GM23248 (cell line): ENCODE measurements at regions not wholly inside any gene's neighbourhood (a gene's known extent, or its start where the extent isn't known, plus 50 kb on each side); places are given as distances from the start of the nearest gene placed in this dataset.

Experiments used
- DNase-seq: peaks from one replicate; pipeline ENCODE4 v3.0.0-alpha.2; 2015
- H2AFZ ChIP-seq: fragments of 200-600 bp; sonication (generic); 2 replicates; pipeline ENCODE4 v1.6.1; 2016; ENCODE audit warnings: antibody characterized with exemption
- H3F3A ChIP-seq: fragments of 200-600 bp; sonication (generic); 2 replicates; pipeline ENCODE4 v1.6.1; 2016; ENCODE audit warnings: mild to moderate bottlenecking, antibody characterized with exemption, mixed run types; ENCODE audit not compliant: insufficient read depth
- H3K27ac ChIP-seq: fragments of 200-600 bp; sonication (generic); 2 replicates; pipeline ENCODE4 v1.5.1; 2016; ENCODE audit warnings: mild to moderate bottlenecking
- H3K27me3 ChIP-seq: fragments of 200-600 bp; sonication (generic); replicated peaks from 2 replicates; pipeline ENCODE4 v1.6.1; 2016; ENCODE audit warnings: mild to moderate bottlenecking; ENCODE audit not compliant: insufficient read depth
- H3K36me3 ChIP-seq: fragments of 200-600 bp; sonication (generic); 2 replicates; pipeline ENCODE4 v1.6.1; 2016; ENCODE audit warnings: low read depth, mild to moderate bottlenecking
- H3K4me1 ChIP-seq: fragments of 200-600 bp; sonication (generic); 2 replicates; pipeline ENCODE4 v1.6.1; 2016; ENCODE audit warnings: mild to moderate bottlenecking; ENCODE audit not compliant: insufficient read depth
- H3K4me2 ChIP-seq: fragments of 200-600 bp; sonication (generic); one replicate; pipeline ENCODE4 v1.6.1; 2016; ENCODE audit warnings: mild to moderate bottlenecking; ENCODE audit not compliant: unreplicated experiment
- H3K4me3 ChIP-seq: fragments of 200-600 bp; sonication (generic); 2 replicates; pipeline ENCODE4 v1.5.1; 2016; ENCODE audit warnings: mild to moderate bottlenecking
- H3K79me2 ChIP-seq: fragments of 200-600 bp; sonication (generic); 2 replicates; pipeline ENCODE4 v1.6.1; 2016; ENCODE audit warnings: mild to moderate bottlenecking; ENCODE audit not compliant: insufficient read depth
- H3K9ac ChIP-seq: fragments of 200-600 bp; sonication (generic); 2 replicates; pipeline ENCODE4 v1.6.1; 2016; ENCODE audit warnings: mild to moderate bottlenecking
- H3K9me2 ChIP-seq: fragments of 200-600 bp; sonication (generic); 2 replicates; pipeline ENCODE4 v1.6.1; 2016; ENCODE audit warnings: mixed run types, mild to moderate bottlenecking, moderate library complexity; ENCODE audit not compliant: insufficient read depth
- H3K9me3 ChIP-seq: fragments of 200-600 bp; sonication (generic); one replicate; pipeline ENCODE4 v1.6.1; 2017; ENCODE audit warnings: low read depth
- H4K20me1 ChIP-seq: fragments of 200-600 bp; sonication (generic); 2 replicates; pipeline ENCODE4 v1.6.0; 2016; ENCODE audit not compliant: insufficient read depth
- EZH2 ChIP-seq: fragments of 200-600 bp; sonication (generic); IDR thresholded peaks from 2 replicates; pipeline ENCODE4 v1.6.1; 2018; ENCODE audit warnings: antibody characterized with exemption, mild to moderate bottlenecking; ENCODE audit not compliant: insufficient read depth, poor library complexity, severe bottlenecking
- EZH2phosphoT487 ChIP-seq: fragments of 200-600 bp; sonication (generic); IDR thresholded peaks from 2 replicates; pipeline ENCODE4 v1.6.1; 2018; ENCODE audit warnings: antibody characterized with exemption, moderate library complexity, mild to moderate bottlenecking, low read depth; ENCODE audit not compliant: insufficient read depth
- WGBS, 2 experiments: methylation state at CpG; one replicate each; pipeline ENCODE4 v1.1.6; 2015 to 2017; ENCODE audit warnings: low lambda C conversion rate in 2 of 2, low coverage in 1 of 2; ENCODE audit errors: missing lambda C conversion rate in 2 of 2; 5-methylcytosine and 5-hydroxymethylcytosine counted together
- in situ Hi-C: fragments of 300-500 bp; cut with MboI; formaldehyde crosslinking; loops from 2 replicates; pipeline ENCODE4 v1.15.0; 2020

- Histone ChIP-seq H3K9ac (peak overlapping the region; percentile 45), H3K4me2 (peak overlapping the region; percentile 37), H3K27ac (peak overlapping the region; percentile 78), H3K9me2 (no peaks in the 10 kb centered on the region), H3K36me3 (no peaks in the 10 kb centered on the region), H3K4me1 (peaks cover 4% of the 10 kb centered on the region; the same call in 1 of the 2 replicates), H3F3A (no peaks in the 10 kb centered on the region), H3K79me2 (no peaks in the 10 kb centered on the region), H2AFZ (0 out of 2 replicates have a peak overlapping the region, but pooled peaks have one; percentile 11), H3K4me3 (peak overlapping the region; percentile 21; the same call in 1 of the 2 replicates), H3K9me3 (no peaks in the 10 kb centered on the region), H3K27me3 (no peaks in the 10 kb centered on the region), H4K20me1 (no peaks in the 10 kb centered on the region)
- 21 to 22% methylated on average over 4 of the region's 4 CpGs for WGBS, 2 experiments
- TF ChIP-seq EZH2 (no peak), EZH2phosphoT487 (no peak)
- peak; percentile 80 for DNase-seq
- in situ Hi-C loops, result no loop called here
These were observed 290.1 kb upstream of the CDH9 start for GRCh38 chr5:27328480-27328879.

- Histone ChIP-seq H4K20me1 (no peaks in the 10 kb centered on the region), H3K9me2 (no peaks in the 10 kb centered on the region; the same call in 1 of the 2 replicates), H3K27ac (no peak overlapping the region), H3K4me3 (no peak overlapping the region), H3K4me2 (no peak overlapping the region), H3F3A (no peaks in the 10 kb centered on the region), H3K4me1 (no peaks in the 10 kb centered on the region), H3K9ac (no peak overlapping the region), H2AFZ (0 out of 2 replicates have a peak overlapping the region, but pooled peaks have one; percentile 36), H3K9me3 (no peaks in the 10 kb centered on the region), H3K36me3 (no peaks in the 10 kb centered on the region), H3K27me3 (no peaks in the 10 kb centered on the region), H3K79me2 (no peaks in the 10 kb centered on the region)
- TF ChIP-seq EZH2phosphoT487 (no peak), EZH2 (no peak)
- in situ Hi-C loops, result no loop called here
- DNase-seq, result no peak
These were observed 287.1 kb upstream of the CDH9 start for GRCh38 chr5:27325513-27325912.

GRCh38 chr5:27318701-27319100, 280.3 kb upstream of the CDH9 start:
- Histone ChIP-seq H3K36me3 (no peaks in the 10 kb centered on the region), H3K9ac (no peak overlapping the region), H3K27ac (no peak overlapping the region), H3K4me2 (no peak overlapping the region), H3K27me3 (no peaks in the 10 kb centered on the region), H2AFZ (no peak overlapping the region), H3F3A (0 out of 2 replicates have a peak, but pooled peaks cover 10% of the 10 kb centered on the region), H3K9me3 (no peaks in the 10 kb centered on the region), H4K20me1 (no peaks in the 10 kb centered on the region), H3K79me2 (no peaks in the 10 kb centered on the region), H3K9me2 (no peaks in the 10 kb centered on the region; the same call in 1 of the 2 replicates), H3K4me3 (no peak overlapping the region), H3K4me1 (peaks cover 14% of the 10 kb centered on the region)
- WGBS, 2 experiments, result 34 to 45% methylated on average over 4 of the region's 4 CpGs
- in situ Hi-C loops, result no loop called here
- no peak for TF ChIP-seq EZH2
- TF ChIP-seq EZH2phosphoT487, result no peak
- DNase-seq, result peak; percentile 11

GRCh38 chr5:27316271-27316650, 277.9 kb upstream of the CDH9 start:
- no peaks in the 10 kb centered on the region for H3K9me2 ChIP-seq
- peak overlapping the region; percentile 21 for H3K4me3 ChIP-seq
- in situ Hi-C loops, result no loop called here
- WGBS, 2 experiments, result 27 to 39% methylated on average over 2 of the region's 2 CpGs
- peak overlapping the region; percentile 65 for H3K27ac ChIP-seq
- no peaks in the 10 kb centered on the region for H3K9me3 ChIP-seq
- no peak for TF ChIP-seq EZH2
- TF ChIP-seq EZH2phosphoT487, result no peak
- no peaks in the 10 kb centered on the region for H3K36me3 ChIP-seq
- peaks cover 14% of the 10 kb centered on the region for H3K4me1 ChIP-seq
- no peaks in the 10 kb centered on the region for H3K27me3 ChIP-seq
- H3K4me2 ChIP-seq, result peak overlapping the region; percentile 9
- H3K9ac ChIP-seq, result no peak overlapping the region
- peak overlapping the region; percentile 42; the same call in 1 of the 2 replicates for H2AFZ ChIP-seq
- no peaks in the 10 kb centered on the region for H3K79me2 ChIP-seq
- peak; percentile 44 for DNase-seq
- H4K20me1 ChIP-seq, result no peaks in the 10 kb centered on the region
- 0 out of 2 replicates have a peak, but pooled peaks cover 10% of the 10 kb centered on the region for H3F3A ChIP-seq
